ENCODE measurements at regions not wholly inside any gene's neighbourhood (a gene's known extent, or its start where the extent isn't known, plus 50 kb on each side); places are given as distances from the start of the nearest gene placed in this dataset.

DNA sequence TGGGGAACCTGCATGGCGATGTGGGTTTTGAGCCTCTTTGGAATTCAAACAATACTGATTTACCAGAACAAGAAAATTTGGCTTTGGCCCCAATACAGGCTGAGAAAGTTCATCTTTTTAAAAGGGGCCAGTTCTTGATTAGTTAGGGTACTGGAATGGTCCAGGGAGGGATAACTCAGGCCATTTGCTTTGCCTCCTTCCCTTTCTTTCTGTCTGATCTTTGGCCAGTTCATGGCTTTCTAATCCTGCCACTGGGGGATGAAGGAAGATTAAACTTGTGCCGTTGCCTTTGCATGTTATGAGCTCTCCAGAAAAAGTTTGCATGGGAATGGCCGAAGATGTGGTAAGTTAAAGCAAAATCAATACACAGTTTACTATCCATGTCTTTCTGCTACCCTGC is 78.4 kb downstream of the ADAMTS15 start:
- no peak for DNase-seq (ENCODE audit: low read depth)

DNA sequence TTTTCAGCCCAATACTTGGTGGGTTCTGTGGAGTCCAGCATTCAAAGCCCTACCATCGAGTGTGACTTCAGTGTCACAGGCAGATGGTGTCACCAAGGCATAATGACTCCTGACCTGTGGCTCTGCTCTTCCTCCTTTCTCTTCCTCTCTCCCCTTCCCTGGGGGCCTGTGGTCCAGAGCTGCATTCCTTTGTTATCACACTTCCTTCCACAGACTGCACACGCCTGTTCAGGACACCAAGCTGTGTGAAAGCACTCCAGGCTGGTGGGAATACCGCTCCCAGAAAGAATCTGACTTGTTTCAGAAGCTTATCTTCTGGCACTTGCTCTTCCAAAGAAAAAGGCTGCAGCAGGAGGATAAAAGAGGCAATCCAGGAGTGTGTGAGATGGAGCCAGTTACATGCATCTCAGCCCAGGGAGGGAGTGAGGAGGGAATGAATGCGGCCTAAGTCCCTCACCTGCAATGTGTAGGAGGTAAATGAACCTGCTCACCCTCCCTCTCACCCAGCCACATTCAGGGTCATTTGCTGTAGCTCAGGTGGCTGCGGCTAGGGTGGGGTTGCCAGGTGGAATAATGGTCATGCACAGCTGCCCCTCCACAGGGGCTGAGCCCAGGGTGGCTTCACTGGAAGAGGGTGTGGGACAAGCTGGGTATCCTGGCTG is 79.3 kb downstream of the ADAMTS15 start:
- peak; percentile 81 for DNase-seq (ENCODE audit: low read depth)

DNA sequence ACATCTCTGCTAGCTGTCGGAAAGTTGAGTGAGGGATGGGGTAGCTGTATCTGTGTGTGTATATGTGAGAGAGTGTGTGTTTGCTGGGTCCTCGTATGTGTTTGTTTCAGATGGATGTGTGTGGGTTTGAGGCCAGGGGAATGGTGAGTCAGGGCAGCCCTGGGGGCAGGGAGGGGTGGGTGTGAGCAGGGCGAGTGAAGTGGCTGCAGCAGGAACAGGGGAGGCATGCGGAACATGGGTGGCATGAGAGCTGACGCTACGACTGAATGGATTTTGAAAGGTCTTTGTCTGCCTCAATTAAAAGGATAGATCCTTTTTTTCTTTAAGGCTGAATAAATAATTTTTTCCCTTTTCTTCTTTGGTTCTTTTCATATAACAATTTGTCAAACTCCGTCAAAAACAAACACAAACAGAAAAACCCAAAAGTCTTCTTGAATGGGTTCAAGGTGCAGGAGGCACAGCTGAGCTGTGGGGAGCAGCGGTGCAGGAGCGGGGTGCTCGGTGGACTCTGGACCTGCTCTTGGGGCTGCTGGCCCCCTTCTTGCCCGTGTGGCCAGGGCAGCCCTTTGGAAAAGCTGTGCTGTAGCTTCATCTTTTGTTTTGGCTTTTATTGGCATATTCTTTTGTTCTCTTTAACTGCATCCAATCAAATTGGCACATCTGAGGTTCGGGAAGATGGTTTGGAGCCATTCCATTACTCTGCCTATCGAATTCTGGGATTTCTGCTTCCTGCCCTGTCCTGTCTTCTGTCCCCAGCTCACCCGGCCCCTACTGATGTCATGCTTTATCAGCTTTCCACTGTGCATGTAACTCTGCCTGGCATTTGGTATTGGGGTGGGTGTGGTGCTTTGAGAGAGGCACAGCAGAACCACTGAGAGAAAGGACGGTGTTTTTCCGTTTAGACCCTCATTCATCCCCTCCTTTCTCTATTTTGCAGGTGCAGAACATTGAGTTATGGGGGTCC is 80.1 kb downstream of the ADAMTS15 start:
- peak; percentile 50 for DNase-seq (ENCODE audit: low read depth)

DNA sequence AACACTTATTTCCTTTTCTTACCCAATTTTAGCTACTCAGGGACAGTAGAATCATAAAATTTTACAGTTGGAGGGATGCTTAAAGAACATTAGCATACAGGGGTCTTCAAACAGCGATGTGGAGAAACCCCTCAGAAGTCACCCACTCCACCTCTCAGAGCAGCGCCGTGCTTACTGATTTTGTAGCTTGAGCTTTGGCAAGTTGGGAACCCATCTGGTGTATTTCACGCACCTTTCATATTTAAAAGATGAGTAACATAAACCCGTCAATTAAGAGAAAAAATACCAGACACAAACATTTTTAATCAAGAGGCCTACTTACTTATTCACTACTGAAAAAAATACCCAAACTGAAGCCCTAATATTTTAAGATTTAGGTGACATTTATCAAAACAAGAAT is 80.9 kb downstream of the ADAMTS15 start:
- no peak for DNase-seq (ENCODE audit: low read depth)

DNA sequence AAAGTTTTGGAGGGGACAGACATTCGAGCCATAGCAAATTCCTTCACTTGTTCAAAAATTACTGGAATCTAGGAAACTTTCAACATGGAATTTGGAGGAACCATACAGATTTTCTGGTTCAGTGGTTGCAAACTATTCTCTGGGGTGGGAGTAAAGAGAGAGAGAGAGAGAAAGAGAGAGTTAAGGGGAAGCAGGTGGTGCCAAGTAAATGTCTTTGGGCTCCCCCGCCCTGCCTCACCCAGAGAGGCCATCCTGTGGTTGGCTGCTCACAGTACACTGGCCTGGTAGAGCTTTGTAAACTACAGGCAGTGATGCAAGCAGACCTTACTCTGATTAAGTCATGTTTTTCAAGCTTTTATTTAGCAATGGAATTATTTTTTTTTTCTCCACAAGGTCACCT is 82.6 kb downstream of the ADAMTS15 start:
- DNase-seq (ENCODE audit: low read depth), result no peak

DNA sequence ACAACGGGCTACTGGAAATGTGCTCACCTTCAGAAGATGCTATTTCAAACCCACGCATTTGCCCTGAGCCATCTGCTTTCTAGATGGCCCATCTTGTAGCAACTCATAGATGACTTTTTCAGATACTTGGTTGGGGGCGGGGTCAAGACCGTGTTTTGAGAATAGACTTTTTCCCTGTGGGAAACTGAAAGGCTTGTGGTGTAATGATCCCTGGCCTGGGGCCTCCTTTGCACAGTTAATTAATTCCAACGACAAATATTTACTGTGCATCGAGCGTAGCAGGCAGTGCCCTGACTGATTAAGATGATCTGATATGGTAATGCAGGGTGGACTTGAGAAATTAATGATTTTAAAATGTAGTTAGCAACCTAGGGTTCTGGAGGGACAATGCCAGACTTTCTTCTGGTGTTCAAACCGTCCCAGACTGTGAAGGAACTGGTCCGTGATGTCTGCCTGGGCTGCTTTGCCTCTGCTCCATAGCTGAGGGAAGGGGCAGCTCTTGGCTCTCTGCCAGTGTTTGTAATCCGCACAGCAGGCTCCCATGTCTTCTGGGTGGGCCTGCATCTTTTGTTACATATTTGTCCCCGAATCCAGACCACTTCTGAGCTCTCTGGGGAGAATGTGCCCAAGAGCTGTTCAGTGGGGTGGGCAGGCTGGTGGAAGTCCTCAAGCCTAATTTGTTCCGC is 84.8 kb downstream of the ADAMTS15 start:
- DNase-seq (ENCODE audit: low read depth), result no peak

DNA sequence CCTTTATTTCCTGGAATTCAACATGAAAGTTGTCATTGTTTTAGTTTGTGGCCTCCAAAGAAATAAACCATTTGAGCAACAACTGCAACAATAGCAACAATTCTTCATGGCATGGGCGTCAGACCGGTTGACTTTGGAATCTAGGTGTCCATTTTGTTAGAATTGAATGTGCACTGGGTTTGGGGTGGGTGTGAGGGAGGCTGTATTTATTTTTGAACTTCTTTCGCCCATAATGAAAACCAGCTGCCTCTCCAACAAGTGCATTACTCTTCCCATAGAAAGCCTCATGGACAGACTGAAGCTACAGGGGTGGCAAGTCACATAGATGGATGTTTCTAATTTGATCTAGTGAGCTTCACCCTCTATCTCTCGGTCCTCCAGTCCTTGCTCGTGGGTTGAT is 85.4 kb downstream of the ADAMTS15 start:
- DNase-seq (ENCODE audit: low read depth), result no peak

DNA sequence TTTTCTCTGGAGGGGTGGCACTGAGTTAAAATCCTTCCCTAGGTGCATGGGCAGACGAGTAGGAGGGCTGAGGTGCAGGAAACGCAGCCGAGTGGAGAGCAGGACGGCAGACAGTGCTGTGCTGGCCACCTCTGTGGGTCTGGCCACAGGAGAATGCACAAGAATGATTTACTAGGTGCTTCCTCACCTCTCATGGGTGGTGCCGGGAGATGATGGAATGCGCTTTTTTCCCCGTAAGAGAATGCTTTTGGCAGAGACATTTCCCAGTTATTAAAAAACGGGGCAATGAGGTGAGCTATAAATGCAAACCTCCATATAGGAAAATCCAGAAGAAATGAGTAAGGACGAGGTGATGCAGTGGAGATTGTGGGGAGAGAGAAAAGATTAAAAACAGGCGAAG is 86.1 kb downstream of the ADAMTS15 start:
- no peak for DNase-seq (ENCODE audit: low read depth)

DNA sequence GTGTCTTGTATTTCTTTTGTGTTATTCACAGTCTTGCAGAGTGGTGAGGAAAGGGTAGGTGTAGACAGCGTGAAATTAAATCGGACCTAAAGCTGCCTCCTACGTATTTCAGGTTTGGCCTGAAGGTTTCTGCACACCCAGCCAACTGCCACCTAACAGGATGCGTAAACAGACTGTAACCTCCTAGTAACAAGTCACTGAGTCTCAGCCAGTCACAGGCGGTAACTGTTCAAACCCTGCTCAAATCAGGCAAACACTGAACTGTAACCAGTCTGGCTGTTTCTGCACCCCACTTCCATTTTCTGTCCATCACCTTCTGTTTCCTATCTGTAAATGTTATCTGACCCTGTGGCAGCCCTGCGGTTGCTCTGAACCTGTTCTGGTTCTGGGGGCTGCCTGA is 87.1 kb downstream of the ADAMTS15 start:
- DNase-seq (ENCODE audit: low read depth), result no peak

DNA sequence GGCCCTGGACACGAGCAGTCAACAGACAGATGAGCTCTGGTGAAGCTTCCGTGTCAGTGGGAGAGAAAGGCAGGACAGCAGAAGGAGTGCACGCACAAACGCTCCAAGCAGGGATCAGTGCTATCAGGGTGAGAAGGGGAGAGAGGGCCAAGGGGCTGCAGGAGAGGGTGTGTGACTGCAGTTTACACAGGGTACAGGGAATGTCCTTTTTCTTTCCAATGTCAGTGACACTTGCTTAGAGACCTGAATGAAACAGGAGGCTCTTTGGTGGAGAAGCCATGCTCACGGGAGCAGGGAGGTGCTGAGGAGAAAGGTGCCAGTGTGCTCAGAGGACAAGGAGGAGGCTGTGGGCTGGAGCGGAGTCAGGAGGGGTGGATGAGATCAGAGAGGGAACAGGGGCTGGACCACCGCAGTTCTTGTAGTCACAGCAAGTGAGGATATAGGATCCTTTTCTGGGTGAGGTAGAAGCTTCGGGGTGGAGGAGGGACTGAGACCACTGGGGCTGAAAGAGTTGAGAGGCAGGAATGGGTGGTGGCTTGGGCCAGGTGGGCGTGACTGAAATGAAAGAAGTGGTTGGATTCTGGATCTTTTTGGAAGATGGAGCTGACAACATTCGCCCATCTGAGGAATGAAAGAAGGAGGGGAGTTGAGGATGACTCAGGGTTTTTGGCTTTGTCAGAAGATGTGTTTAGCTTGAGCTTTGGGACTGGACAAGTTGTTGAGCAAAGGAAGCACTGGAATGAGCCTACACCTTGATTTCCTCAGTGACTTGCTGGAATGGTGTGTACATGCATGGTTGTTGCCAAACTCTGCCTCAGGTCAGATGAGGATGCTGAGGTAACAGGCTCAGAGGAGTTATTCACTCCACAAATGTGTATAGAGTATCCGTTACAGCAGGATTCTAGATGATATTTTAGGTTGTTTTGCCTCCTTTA is 87.9 kb downstream of the ADAMTS15 start:
- peak; percentile 40 for DNase-seq (ENCODE audit: low read depth)

DNA sequence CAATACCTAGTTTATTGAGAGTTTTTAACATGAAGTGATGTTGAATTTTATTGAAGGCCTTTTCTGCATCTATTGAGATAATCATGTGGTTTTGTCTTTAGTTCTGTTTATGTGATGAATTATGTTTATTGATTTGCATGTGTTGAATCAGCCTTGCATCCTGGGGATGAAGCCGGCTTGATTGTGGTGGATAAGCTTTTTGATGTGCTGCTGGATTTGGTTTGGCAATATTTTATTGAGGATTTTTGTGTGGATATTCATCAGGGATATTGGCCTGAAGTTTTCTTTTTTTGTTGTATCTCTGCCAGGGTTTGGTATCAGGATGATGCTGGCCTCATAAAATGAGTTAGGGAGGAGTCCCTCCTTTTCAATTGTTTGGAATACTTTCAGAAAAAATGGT is 91.2 kb downstream of the ADAMTS15 start:
- DNase-seq (ENCODE audit: low read depth), result peak; percentile 33

DNA sequence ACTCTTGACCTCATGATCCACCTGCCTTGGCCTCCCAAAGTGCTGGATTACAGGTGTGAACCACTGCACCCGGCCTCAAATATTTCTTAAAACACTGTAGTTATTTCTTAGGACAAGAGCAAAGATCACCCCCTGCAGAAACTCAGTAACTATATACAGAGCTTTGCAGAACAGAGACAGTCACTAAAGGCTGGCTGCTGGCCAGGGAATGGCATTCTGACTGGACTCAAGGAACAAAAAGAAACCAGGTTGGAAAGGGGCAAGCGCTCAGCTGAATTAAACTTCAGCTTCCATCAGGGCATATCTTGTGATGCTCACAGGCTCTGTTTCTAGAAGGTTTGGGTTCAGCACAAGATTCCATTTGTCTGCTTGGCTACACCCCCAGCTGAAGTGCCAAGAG is 95.8 kb downstream of the ADAMTS15 start:
- no peak for DNase-seq (ENCODE audit: low read depth)

DNA sequence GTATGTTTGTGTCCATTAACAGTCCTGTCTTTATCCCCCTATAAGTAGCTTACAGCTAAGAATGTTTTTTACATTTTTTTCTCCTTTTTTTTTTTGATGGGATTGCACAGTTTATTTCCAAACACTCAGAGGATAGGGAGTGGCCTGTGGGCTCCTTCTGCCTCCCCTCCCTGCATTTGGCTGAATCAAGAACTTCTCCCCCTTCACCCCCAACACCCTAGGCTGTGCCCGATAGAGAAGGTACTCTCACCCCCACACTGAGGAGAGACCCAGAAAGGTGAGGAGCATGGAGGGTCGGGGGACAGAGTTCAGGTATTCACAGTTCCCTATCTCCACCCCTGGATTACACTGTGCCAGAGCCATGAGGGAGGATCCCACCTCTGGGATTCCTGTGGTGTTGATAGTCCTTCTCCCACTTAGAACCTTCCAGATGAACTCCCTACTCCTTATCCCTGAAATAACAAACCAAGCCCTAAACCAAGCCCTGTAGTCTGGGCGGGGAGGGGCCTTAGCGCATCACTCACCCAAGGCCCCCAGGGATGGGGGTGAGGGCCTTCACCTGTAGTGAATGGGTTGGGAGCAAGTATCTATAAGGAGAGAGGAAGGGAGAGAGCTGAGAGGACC is 97.1 kb downstream of the ADAMTS15 start:
- DNase-seq (ENCODE audit: low read depth), result no peak

DNA sequence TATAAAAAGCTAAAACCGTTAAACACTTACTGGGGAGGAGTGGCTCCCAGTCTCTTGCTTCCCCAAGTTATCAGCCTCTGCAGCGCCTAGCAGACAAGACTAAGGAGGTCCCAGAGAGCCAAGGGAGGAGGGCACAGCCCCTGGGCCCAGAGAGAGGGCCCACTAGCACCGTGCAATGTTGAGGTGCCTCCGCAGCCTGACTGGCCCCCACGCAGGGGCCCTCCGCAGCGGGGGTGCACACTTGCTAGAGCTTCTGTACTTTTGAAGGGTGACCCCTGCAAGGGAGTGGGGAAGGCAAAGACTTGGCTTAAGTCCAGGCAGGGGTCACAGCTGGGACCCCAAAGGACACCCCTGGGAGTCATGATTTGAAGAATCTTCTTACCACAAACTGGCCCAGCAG is 98.0 kb downstream of the ADAMTS15 start:
- no peak for DNase-seq (ENCODE audit: low read depth)

DNA sequence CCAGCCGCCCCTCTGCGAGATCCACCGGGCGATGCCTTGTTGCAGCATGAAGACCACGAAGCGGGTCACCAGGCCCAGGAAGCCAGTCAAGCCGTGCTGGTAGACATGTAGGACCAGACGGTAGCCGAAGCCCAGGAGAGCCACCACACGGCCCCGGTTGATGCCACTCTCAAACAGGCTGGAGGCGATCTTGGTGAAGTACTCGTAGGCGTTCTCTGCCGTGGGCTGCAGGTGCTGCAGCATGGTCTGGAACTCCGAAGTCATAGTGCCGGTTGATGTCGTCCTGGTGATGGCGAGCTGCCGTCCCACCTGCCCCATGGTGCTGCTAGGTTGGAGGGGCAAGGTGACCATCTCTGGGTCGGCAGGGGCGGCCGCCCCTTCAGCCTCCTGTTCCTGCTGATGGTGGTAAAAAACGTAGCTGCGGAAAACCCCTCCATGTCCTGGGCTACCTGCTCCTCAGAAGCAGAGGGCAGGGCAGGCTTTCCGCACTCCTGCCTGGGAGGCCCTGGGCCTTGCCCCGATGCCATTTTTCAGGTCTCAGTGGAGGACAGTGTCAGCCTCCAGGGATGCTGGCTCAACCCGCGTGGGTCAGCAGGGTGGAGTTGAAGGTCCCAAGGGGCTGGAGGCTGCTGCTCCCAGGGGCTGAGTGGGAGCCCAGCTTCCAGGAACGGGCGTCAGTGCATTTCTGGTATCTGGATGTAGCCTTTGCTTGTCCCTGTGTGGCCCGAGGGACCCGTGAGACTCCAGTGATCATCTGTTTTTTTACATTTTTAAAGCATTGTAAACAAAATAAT is 98.7 kb downstream of the ADAMTS15 start:
- no peak for DNase-seq (ENCODE audit: low read depth)

DNA sequence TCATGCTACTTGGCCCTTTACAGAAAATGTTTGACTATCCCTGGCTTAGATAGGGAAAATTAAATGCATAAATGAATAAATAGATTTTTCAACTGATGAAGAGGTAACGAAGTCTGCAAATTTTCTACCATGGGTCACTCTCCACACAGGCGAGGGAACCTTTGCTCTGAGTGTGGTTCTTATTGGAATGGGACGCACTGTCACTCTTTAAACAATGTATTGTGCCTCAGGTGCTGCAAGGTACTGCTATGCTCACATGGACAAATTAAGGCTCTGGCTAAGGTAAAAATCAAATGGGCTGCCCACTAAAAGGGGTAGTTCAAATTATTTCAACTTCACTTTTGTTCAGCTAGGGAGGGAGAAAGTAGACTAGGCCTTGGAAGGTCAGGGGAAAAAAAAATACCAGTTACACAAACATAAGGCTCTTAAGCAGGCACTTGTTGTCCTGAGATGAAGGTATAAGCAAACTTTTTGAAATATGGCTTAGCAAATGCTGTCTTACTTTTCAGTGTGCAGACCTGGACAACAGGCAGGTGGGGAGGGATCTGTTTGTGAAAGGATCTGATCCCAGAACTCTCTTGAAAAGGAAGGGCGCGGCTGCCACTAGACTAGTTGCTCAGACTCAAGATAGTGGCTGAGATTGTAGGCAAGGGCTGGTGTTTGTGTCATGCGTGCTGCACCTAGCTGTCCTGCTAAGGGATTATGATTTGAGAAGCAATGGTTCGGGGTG is 99.5 kb downstream of the ADAMTS15 start:
- DNase-seq (ENCODE audit: low read depth), result no peak

DNA sequence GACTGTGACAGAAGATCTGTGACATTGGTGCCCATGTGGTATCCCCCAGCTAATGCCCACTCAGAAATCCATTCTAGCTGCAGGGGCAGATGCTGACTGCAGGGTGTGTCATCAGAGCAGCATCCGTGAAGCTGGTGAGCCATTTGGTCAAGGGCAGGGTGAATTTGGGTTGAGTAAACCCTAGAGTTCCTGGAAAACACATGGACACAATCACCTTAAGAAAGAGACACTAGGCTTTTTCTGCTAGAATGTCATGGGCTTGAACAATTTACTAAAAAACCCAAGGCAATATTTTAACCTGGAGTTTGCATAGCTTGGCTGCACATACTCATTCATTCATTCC is 100.0 kb downstream of the ADAMTS15 start:
- peak; percentile 33 for DNase-seq (ENCODE audit: low read depth)

DNA sequence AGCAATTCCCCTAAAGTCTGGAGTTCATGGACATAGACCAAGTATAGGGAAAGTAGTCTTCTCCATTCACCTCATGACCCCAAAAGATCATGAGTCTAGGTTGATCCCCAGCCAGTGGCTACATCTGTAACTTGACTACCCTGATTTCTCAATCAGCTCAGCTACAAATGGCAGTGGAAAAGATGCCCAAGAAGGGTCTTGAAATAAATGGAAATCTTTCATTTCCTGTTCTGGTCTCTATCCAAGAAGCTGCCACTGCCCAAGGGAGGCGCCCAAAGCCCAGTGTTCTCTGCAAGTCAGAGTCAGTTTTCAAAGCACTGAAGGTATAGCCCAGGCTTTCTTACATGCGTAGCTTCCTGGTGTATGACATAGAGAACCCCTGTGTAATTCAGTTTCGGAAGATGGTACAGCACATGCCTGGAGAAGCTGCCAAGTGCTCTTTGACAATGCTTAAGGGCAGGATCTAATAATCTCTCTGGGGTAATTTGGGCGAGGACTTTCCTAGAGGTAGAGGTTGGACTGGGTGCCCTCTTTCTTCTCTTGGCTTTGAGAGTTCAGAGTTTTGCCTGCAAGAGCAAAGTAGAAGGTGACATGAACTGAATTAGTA is 101.1 kb downstream of the ADAMTS15 start:
- DNase-seq (ENCODE audit: low read depth), result no peak

DNA sequence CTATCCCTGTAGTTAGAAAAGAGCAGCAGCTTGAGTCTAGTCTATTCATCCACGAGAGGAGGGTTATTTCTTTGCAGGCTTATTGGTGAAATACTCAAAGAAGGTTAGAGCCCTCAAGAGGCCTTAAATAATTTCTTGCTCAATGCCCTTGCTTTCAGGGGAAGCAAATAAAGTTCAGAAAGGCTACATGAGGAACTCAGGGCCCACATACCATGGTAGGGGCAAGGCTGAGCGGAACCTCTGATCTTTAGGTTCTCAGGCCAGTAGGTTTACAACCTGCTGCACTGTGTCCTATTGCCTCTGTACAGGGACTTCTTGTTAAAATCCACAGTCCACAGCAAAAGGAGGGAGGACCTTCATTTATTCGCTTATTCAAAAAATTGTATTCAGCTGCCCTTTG is 101.7 kb downstream of the ADAMTS15 start:
- DNase-seq (ENCODE audit: low read depth), result no peak

Measured in EH (cell line).